Thyroid gland (tissue), 4 donors: ENCODE measurements at regions not wholly inside any gene's neighbourhood (a gene's known extent, or its start where the extent isn't known, plus 50 kb on each side); places are given as distances from the start of the nearest gene placed in this dataset.

Source experiments
- POLR2A ChIP-seq, 2 donors: fragments of 450-650 bp; IDR thresholded peaks; one replicate each; pipeline ENCODE4 v1.6.1; 2017; ENCODE audit warnings: antibody characterized with exemption in 2 of 2, mild to moderate bottlenecking in 2 of 2, moderate library complexity in 1 of 2
- TF ChIP-seq, protein P1 (sequence below), 6 experiments: fragments of 200-600 bp in 3 of 6; fragments of 450-650 bp in 3 of 6; sonication (generic) in 3 of 6; IDR thresholded peaks; one replicate each; pipeline ENCODE4 v1.5.1; 2016 to 2019; ENCODE audit warnings: antibody characterized with exemption in 6 of 6, mild to moderate bottlenecking in 2 of 6, inconsistent platforms in 1 of 6, moderate library complexity in 1 of 6

DNA sequence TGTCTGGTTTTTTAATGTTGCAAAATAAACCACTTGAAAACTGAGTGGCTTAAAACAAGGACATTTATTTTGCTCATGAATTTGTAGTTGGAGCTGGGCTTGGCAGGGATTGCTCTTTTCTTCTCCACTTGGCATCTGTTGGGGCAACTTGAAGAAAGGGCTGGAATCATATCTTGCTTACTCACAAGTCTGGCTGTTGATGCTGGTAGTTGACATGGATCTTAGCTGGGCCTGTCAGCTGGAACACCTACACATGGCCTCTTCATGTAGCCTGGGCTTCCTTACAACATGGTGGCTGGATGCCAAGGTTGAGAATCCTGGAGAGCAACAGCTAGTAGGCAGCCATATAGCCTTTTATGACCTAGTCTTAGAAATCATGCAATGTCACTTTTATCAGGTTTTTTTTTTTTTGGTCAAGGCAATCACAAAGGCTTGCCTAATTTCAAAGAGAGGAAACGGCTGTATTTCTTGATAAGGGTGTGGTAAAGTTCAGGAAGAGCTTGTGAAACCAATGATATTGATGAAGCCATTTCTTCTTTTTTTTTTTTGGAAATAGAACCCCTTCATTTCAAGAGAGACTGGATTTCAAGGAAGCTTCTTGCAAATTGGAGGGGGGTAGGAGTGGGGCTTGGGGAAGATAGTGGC lies 262.1 kb downstream of the IL20RB start:
- TF ChIP-seq, protein P1, sequence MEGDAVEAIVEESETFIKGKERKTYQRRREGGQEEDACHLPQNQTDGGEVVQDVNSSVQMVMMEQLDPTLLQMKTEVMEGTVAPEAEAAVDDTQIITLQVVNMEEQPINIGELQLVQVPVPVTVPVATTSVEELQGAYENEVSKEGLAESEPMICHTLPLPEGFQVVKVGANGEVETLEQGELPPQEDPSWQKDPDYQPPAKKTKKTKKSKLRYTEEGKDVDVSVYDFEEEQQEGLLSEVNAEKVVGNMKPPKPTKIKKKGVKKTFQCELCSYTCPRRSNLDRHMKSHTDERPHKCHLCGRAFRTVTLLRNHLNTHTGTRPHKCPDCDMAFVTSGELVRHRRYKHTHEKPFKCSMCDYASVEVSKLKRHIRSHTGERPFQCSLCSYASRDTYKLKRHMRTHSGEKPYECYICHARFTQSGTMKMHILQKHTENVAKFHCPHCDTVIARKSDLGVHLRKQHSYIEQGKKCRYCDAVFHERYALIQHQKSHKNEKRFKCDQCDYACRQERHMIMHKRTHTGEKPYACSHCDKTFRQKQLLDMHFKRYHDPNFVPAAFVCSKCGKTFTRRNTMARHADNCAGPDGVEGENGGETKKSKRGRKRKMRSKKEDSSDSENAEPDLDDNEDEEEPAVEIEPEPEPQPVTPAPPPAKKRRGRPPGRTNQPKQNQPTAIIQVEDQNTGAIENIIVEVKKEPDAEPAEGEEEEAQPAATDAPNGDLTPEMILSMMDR (IDR thresholded peaks at IDR 0.05) = no peak
- TF ChIP-seq POLR2A (IDR thresholded peaks at IDR 0.05) = no peak
